MM.1S (cell line): ENCODE measurements at regions not wholly inside any gene's neighbourhood (a gene's known extent, or its start where the extent isn't known, plus 50 kb on each side); places are given as distances from the start of the nearest gene placed in this dataset.
"Not testable (repeated sequence)": the region's sequence is repeated elsewhere in the genome, so short reads cannot be mapped to it uniquely, and the experiment has no call there.

Experiments
- DNase-seq: peaks from one replicate; pipeline ENCODE4 v3.0.0-alpha.2; 2015
- H2AFZ ChIP-seq: fragments of 300-600 bp; sonication (generic); 2 replicates; pipeline ENCODE4 v1.6.0; 2016; ENCODE audit warnings: antibody characterized with exemption, low read length
- H3F3A ChIP-seq: fragments of 300-600 bp; sonication (generic); 2 replicates; pipeline ENCODE4 v1.6.1; 2016; ENCODE audit warnings: mild to moderate bottlenecking, antibody characterized with exemption, low read length, moderate library complexity, mixed read lengths; ENCODE audit not compliant: insufficient read depth
- H3K27ac ChIP-seq: fragments of 300-600 bp; sonication (generic); 2 replicates; pipeline ENCODE4 v1.5.1; 2016; ENCODE audit warnings: mild to moderate bottlenecking, low read length
- H3K27me3 ChIP-seq: fragments of 300-600 bp; sonication (generic); replicated peaks from 2 replicates; pipeline ENCODE4 v1.6.0; 2016; ENCODE audit warnings: low read length; ENCODE audit not compliant: insufficient read depth
- H3K36me3 ChIP-seq: fragments of 300-600 bp; sonication (generic); replicated peaks from 2 replicates; pipeline ENCODE4 v1.6.1; 2016; ENCODE audit warnings: mild to moderate bottlenecking, low read length, mixed read lengths; ENCODE audit not compliant: insufficient read depth
- H3K4me1 ChIP-seq: fragments of 300-600 bp; sonication (generic); 2 replicates; pipeline ENCODE4 v1.6.1; 2016; ENCODE audit warnings: low read length, mixed read lengths
- H3K4me2 ChIP-seq: fragments of 300-600 bp; sonication (generic); 2 replicates; pipeline ENCODE4 v1.6.0; 2016; ENCODE audit warnings: low read depth, low read length
- H3K4me3 ChIP-seq: fragments of 300-600 bp; sonication (generic); 2 replicates; pipeline ENCODE4 v1.5.1; 2016; ENCODE audit warnings: low read length, mixed read lengths
- H3K79me2 ChIP-seq: fragments of 300-600 bp; sonication (generic); 2 replicates; pipeline ENCODE4 v1.6.1; 2016; ENCODE audit warnings: mixed run types, low read length, mixed read lengths
- H3K9ac ChIP-seq: fragments of 300-600 bp; sonication (generic); 2 replicates; pipeline ENCODE4 v1.6.1; 2016; ENCODE audit warnings: low read length, mixed read lengths
- H3K9me2 ChIP-seq: fragments of 300-600 bp; sonication (generic); replicated peaks from 2 replicates; pipeline ENCODE4 v1.6.1; 2016; ENCODE audit warnings: mild to moderate bottlenecking, low read length, mixed read lengths; ENCODE audit not compliant: insufficient read depth
- H3K9me3 ChIP-seq: fragments of 300-600 bp; sonication (generic); replicated peaks from 2 replicates; pipeline ENCODE4 v1.6.1; 2016; ENCODE audit warnings: mild to moderate bottlenecking, low read length, mixed read lengths; ENCODE audit not compliant: insufficient read depth
- H4K20me1 ChIP-seq: fragments of 300-600 bp; sonication (generic); 2 replicates; pipeline ENCODE4 v1.6.1; 2016; ENCODE audit warnings: mild to moderate bottlenecking, low read length, moderate library complexity, mixed read lengths; ENCODE audit not compliant: insufficient read depth
- CTCF ChIP-seq: fragments of 300-600 bp; sonication (generic); IDR thresholded peaks from 2 replicates; pipeline ENCODE4 v1.5.1; 2016; ENCODE audit warnings: antibody characterized with exemption, low read length, mixed read lengths
- EZH2 ChIP-seq: fragments of 300-600 bp; sonication (generic); optimal IDR thresholded peaks from 2 replicates; pipeline ENCODE3; 2017; ENCODE audit warnings: low read depth, mild to moderate bottlenecking, antibody characterized with exemption, low read length, mixed read lengths
- EZH2phosphoT487 ChIP-seq: fragments of 300-600 bp; sonication (generic); IDR thresholded peaks from 2 replicates; pipeline ENCODE4 v1.6.1; 2018; ENCODE audit warnings: antibody characterized with exemption, low read length

DNA sequence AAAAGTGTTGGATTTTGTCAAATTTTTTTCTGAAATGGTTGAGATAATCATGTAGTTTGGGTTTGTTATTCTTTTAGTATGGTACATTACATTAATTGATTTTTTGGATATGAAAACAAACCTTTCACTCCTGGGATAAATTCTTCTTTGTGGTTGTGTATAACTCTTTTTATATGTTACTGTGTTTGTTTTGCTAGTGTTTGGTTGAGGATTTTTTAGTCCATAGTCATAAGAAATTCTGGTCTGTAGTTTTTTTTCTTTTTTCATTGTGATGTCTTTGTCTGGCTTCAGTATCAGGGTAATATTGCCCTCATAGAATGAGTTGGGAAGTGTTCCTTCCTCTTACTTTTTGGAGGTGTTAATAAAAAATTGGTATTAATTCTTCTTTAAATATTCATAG, 122.2 kb upstream of the ATXN1 start:
- Histone ChIP-seq H3K27me3 (no peaks in the 10 kb centered on the region), H3K4me2 (no peak overlapping the region), H3K9me2 (no peaks in the 10 kb centered on the region), H2AFZ (no peak overlapping the region), H3K79me2 (no peaks in the 10 kb centered on the region), H3F3A (no peaks in the 10 kb centered on the region), H3K9me3 (no peaks in the 10 kb centered on the region), H3K4me3 (no peak overlapping the region), H3K4me1 (no peaks in the 10 kb centered on the region), H3K9ac (no peak overlapping the region), H3K36me3 (no peaks in the 10 kb centered on the region), H4K20me1 (no peaks in the 10 kb centered on the region), H3K27ac (no peak overlapping the region)
- no peak for DNase-seq
- no peak for TF ChIP-seq CTCF
- no peak for TF ChIP-seq EZH2phosphoT487
- TF ChIP-seq EZH2: no peak

GRCh38 chr6:16882230-16882629, 121.0 kb upstream of the ATXN1 start:
- H3F3A ChIP-seq: no peaks in the 10 kb centered on the region
- no peaks in the 10 kb centered on the region for H3K36me3 ChIP-seq
- no peak overlapping the region for H2AFZ ChIP-seq
- no peak overlapping the region for H3K27ac ChIP-seq
- H3K27me3 ChIP-seq: no peaks in the 10 kb centered on the region
- no peak overlapping the region for H3K4me3 ChIP-seq
- H4K20me1 ChIP-seq: no peaks in the 10 kb centered on the region
- H3K9ac ChIP-seq: no peak overlapping the region
- TF ChIP-seq EZH2phosphoT487: no peak
- no peak for TF ChIP-seq EZH2
- TF ChIP-seq CTCF: no peak
- H3K9me2 ChIP-seq: no peaks in the 10 kb centered on the region
- no peaks in the 10 kb centered on the region for H3K79me2 ChIP-seq
- no peaks in the 10 kb centered on the region for H3K9me3 ChIP-seq
- H3K4me2 ChIP-seq: no peak overlapping the region
- DNase-seq: no peak
- no peaks in the 10 kb centered on the region for H3K4me1 ChIP-seq

GRCh38 chr6:16876852-16877251, 115.6 kb upstream of the ATXN1 start:
- H4K20me1 ChIP-seq, H3K27ac ChIP-seq, DNase-seq, H3K9me3 ChIP-seq, H3K36me3 ChIP-seq, H3K79me2 ChIP-seq, H3K27me3 ChIP-seq, H3K4me1 ChIP-seq, H3K4me2 ChIP-seq, H2AFZ ChIP-seq, H3K9me2 ChIP-seq, H3K4me3 ChIP-seq, H3F3A ChIP-seq, H3K9ac ChIP-seq: not testable (repeated sequence)

DNA sequence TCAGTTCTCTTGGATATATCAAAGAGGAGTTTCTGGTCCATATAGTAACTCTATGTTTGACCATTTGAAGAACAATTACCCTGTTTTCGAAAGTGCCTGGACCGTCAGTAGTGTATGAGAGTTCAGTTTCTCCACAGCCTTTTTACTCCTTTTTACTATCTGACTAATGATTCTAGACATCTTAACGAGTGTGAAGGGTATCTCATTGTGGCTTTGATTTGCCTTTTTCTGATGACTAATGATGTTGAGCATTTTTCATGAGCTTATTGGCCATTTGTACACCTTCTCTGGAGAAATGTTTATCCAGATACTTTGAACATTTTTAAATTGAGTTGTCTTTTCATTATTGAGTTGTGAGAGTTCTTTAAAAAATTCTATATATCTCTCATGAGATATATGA, 114.9 kb upstream of the ATXN1 start:
- Histone ChIP-seq H2AFZ (no peak overlapping the region), H3K9ac (no peak overlapping the region), H3K4me2 (no peak overlapping the region), H3F3A (no peaks in the 10 kb centered on the region), H3K27me3 (no peaks in the 10 kb centered on the region), H3K9me2 (no peaks in the 10 kb centered on the region), H4K20me1 (no peaks in the 10 kb centered on the region), H3K79me2 (no peaks in the 10 kb centered on the region), H3K27ac (no peak overlapping the region), H3K36me3 (no peaks in the 10 kb centered on the region), H3K4me3 (no peak overlapping the region), H3K9me3 (no peaks in the 10 kb centered on the region), H3K4me1 (no peaks in the 10 kb centered on the region)
- TF ChIP-seq EZH2: no peak
- no peak for TF ChIP-seq EZH2phosphoT487
- TF ChIP-seq CTCF: no peak
- no peak for DNase-seq
